Urothelium cell line (cell line): ENCODE measurements at regions not wholly inside any gene's neighbourhood (a gene's known extent, or its start where the extent isn't known, plus 50 kb on each side); places are given as distances from the start of the nearest gene placed in this dataset.

Experiments
- DNase-seq: peaks from one replicate; pipeline ENCODE4 v3.0.0; 2011; ENCODE audit warnings: low spot score, mixed read lengths
- FAIRE-seq: peaks from 2 replicates; lab custom pipeline; 2011; peaks lifted over from hg19 to GRCh38; lab: Jason Lieb, UNC

GRCh38 chr11:42145311-42145710 is 685.9 kb upstream of the LRRC4C start:
- DNase-seq (no peak), FAIRE-seq (no peak)

- no peak for DNase-seq
- no peak for FAIRE-seq
Measured at GRCh38 chr11:42161886-42162285, 702.4 kb upstream of the LRRC4C start.

- no peak for FAIRE-seq
Measured at GRCh38 chr11:42169191-42169590, 709.7 kb upstream of the LRRC4C start.

GRCh38 chr11:42170601-42171000 is 711.1 kb upstream of the LRRC4C start:
- no peak for DNase-seq
- FAIRE-seq, result no peak

More at GRCh38 chr11:42169191-42169590, 709.7 kb upstream of the LRRC4C start:
- DNase-seq, result no peak

GRCh38 chr11:42171046-42171445 is 711.6 kb upstream of the LRRC4C start:
- FAIRE-seq, result no peak
- DNase-seq, result no peak

- no peak for FAIRE-seq
- no peak for DNase-seq
Measured at GRCh38 chr11:42172441-42172840, 713.0 kb upstream of the LRRC4C start.

- FAIRE-seq (peak; percentile 62), DNase-seq (peak; percentile 22)
Measured at GRCh38 chr11:42175203-42175602, 715.8 kb upstream of the LRRC4C start.

- FAIRE-seq (no peak), DNase-seq (no peak)
Measured at GRCh38 chr11:42179216-42179615, 719.8 kb upstream of the LRRC4C start.

- DNase-seq (no peak), FAIRE-seq (no peak)
Measured at GRCh38 chr11:42195289-42196013, 736.0 kb upstream of the LRRC4C start.

- DNase-seq (no peak), FAIRE-seq (no peak)
Measured at GRCh38 chr11:42200311-42200710, 740.9 kb upstream of the LRRC4C start.

- DNase-seq, result no peak
- no peak for FAIRE-seq
Measured at GRCh38 chr11:42201603-42202148, 742.2 kb upstream of the LRRC4C start.

GRCh38 chr11:42205518-42205917 is 746.1 kb upstream of the LRRC4C start:
- DNase-seq, result no peak
- FAIRE-seq, result no peak

GRCh38 chr11:42225664-42226063 is 766.2 kb upstream of the LRRC4C start:
- FAIRE-seq, result no peak
- DNase-seq, result no peak

GRCh38 chr11:42232673-42233072 is 773.2 kb upstream of the LRRC4C start:
- DNase-seq, result no peak
- no peak for FAIRE-seq

GRCh38 chr11:42234451-42234951 is 775.0 kb upstream of the LRRC4C start:
- DNase-seq (peak; percentile 37), FAIRE-seq (no peak)

- FAIRE-seq (no peak), DNase-seq (peak; percentile 15)
Measured at GRCh38 chr11:42237701-42238235, 778.3 kb upstream of the LRRC4C start.

- FAIRE-seq (no peak), DNase-seq (peak; percentile 15)
Measured at GRCh38 chr11:42239188-42239587, 779.7 kb upstream of the LRRC4C start.

GRCh38 chr11:42243385-42243784 is 783.9 kb upstream of the LRRC4C start:
- no peak for FAIRE-seq
- DNase-seq, result no peak

GRCh38 chr11:42244376-42244775 is 784.9 kb upstream of the LRRC4C start:
- no peak for FAIRE-seq
- no peak for DNase-seq

- DNase-seq, result no peak
- FAIRE-seq, result no peak
Measured at GRCh38 chr11:42249401-42249800, 789.9 kb upstream of the LRRC4C start.

- FAIRE-seq (no peak), DNase-seq (no peak)
Measured at GRCh38 chr11:42249956-42250355, 790.5 kb upstream of the LRRC4C start.

- DNase-seq, result no peak
- FAIRE-seq, result no peak
Measured at GRCh38 chr11:42251984-42252383, 792.5 kb upstream of the LRRC4C start.
